Right lobe of liver (tissue), 6 donors: ENCODE measurements at regions not wholly inside any gene's neighbourhood (a gene's known extent, or its start where the extent isn't known, plus 50 kb on each side); places are given as distances from the start of the nearest gene placed in this dataset.

Experiments used
- ATAC-seq, 4 donors: fragments of 200-7000 bp; cut with Tn5 transposase; one replicate each; pipeline ENCODE4 v1.9.1; 2020; ENCODE audit warnings: mild to moderate bottlenecking in 4 of 4, moderate library complexity in 4 of 4
- DNase-seq, 3 donors: peaks; one replicate each; pipeline ENCODE4 v3.0.0-alpha.2; 2020
- H3K27ac ChIP-seq, 3 donors: fragments of 200-600 bp; one replicate each; pipeline ENCODE4 v1.8.0; 2022
- H3K27me3 ChIP-seq, 2 donors: fragments of 200-600 bp; one replicate each; pipeline ENCODE4 v1.8.0; 2022
- H3K36me3 ChIP-seq, 4 donors: fragments of 200-600 bp; sonication (generic) in 1 of 4; one replicate each; pipeline versions ENCODE4 v1.5.1 to v1.8.0; 2017 to 2022; ENCODE audit warnings: control low read depth in 1 of 4
- H3K4me1 ChIP-seq, 4 donors: fragments of 200-600 bp; sonication (generic) in 1 of 4; one replicate each; pipeline versions ENCODE4 v1.5.1 to v1.8.0; 2017 to 2022; ENCODE audit warnings: control low read depth in 1 of 4
- H3K4me3 ChIP-seq, 3 donors: fragments of 200-600 bp; one replicate each; pipeline ENCODE4 v1.8.0; 2022
- H3K9me3 ChIP-seq, 4 donors: fragments of 200-600 bp; sonication (generic) in 1 of 4; one replicate each; pipeline versions ENCODE4 v1.5.1 to v1.8.0; 2017 to 2022; ENCODE audit warnings: control low read depth in 1 of 4
- POLR2A ChIP-seq: fragments of 450-650 bp; IDR thresholded peaks from one replicate; pipeline ENCODE4 v1.6.1; 2017; ENCODE audit warnings: antibody characterized with exemption, mild to moderate bottlenecking
- WGBS: methylation state at CpG from one replicate; pipeline ENCODE4 v1.1.6; 2018; ENCODE audit warnings: low coverage, low lambda C conversion rate; ENCODE audit not compliant: insufficient coverage; ENCODE audit errors: missing lambda C conversion rate; 5-methylcytosine and 5-hydroxymethylcytosine counted together
- intact Hi-C, 2 donors: fragments of 100-400 bp; cut with DNase I; formaldehyde crosslinking; loops; one replicate each; pipeline versions ENCODE4 v1.11.2 to v1.14.1; 2022
- TF ChIP-seq, protein P1 (sequence below), 4 donors: fragments of 200-600 bp in 3 of 4; fragments of 450-650 bp in 1 of 4; IDR thresholded peaks; one replicate each; pipeline versions ENCODE4 v1.5.1 to v1.8.0; 2016 to 2022; ENCODE audit warnings: antibody characterized with exemption in 4 of 4, mild to moderate bottlenecking in 2 of 4
- donor health status: DM: no; HTN: yes; CAD: no.
- donor health status: DM: no; HTN: no; CAD: no.
- donor health status: DM: no; HTN: no; CAD: no.
- donor health status: DM: no; HTN: yes; CAD: no.
- donor health status: DM: no; HTN: yes; CAD: no.

DNA sequence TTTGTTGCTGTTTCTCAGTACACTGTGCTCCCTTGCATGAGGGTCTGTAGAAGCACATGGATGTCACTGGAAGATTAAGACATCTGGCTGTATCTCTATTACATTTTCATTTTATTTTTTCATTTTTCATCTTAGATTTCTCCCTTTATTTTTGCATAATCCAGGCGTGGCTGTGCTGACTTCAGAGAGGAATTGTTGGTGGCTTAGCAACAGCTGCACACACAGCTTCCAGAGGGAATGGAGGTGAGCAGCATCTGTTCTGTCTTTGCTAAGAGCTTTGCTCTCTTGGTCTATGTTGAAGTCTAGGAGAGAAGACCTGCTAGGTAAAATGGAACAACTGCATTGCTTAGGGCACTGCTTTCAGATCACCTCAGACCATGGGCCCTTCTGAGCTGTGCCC is 254.4 kb upstream of the SP4 start:
- no peaks in the 10 kb centered on the region for H3K36me3 ChIP-seq
- DNase-seq: no peak
- 53% methylated on average over 1 of the region's 1 CpG for WGBS
- no peak for ATAC-seq
- peaks cover 0 to 5% of the 10 kb centered on the region in 2 donors for H3K27me3 ChIP-seq
- no peak overlapping the region for H3K27ac ChIP-seq
- TF ChIP-seq, protein P1, sequence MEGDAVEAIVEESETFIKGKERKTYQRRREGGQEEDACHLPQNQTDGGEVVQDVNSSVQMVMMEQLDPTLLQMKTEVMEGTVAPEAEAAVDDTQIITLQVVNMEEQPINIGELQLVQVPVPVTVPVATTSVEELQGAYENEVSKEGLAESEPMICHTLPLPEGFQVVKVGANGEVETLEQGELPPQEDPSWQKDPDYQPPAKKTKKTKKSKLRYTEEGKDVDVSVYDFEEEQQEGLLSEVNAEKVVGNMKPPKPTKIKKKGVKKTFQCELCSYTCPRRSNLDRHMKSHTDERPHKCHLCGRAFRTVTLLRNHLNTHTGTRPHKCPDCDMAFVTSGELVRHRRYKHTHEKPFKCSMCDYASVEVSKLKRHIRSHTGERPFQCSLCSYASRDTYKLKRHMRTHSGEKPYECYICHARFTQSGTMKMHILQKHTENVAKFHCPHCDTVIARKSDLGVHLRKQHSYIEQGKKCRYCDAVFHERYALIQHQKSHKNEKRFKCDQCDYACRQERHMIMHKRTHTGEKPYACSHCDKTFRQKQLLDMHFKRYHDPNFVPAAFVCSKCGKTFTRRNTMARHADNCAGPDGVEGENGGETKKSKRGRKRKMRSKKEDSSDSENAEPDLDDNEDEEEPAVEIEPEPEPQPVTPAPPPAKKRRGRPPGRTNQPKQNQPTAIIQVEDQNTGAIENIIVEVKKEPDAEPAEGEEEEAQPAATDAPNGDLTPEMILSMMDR (IDR thresholded peaks at IDR 0.05): no peak
- TF ChIP-seq POLR2A: no peak
- H3K9me3 ChIP-seq: no peaks in the 10 kb centered on the region
- H3K4me1 ChIP-seq: no peaks in the 10 kb centered on the region
- H3K4me3 ChIP-seq: no peak overlapping the region
- intact Hi-C loops: no loop called here

DNA sequence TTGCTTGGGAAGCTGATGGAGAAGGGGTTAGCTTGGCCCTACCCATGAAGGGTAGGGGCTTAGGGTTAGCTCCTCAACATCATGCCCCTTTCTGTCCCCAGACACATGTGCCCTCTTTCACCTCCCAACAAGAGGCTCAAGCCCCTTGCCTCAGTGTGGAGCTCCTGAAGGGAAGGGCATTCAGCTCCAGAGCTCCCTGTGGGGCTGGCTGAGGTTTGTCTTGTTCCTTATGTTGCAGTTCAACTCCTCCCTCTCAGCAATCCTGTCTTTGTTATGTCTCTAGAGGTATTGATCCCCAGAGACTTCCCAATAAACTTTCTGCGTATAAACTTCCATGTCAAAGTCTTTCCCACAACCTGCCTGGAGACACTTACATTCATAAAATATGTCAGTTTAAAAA is 252.2 kb upstream of the SP4 start:
- no peaks in the 10 kb centered on the region for H3K27me3 ChIP-seq
- H3K9me3 ChIP-seq: no peaks in the 10 kb centered on the region
- H3K4me3 ChIP-seq: no peak overlapping the region
- TF ChIP-seq POLR2A: no peak
- TF ChIP-seq, protein P1 (IDR thresholded peaks at IDR 0.05): no peak
- no peak for ATAC-seq
- intact Hi-C loops: no loop called here
- WGBS: 45% methylated on average over 1 of the region's 1 CpG
- DNase-seq: no peak
- no peaks in the 10 kb centered on the region for H3K36me3 ChIP-seq
- H3K4me1 ChIP-seq: no peaks in the 10 kb centered on the region
- no peak overlapping the region for H3K27ac ChIP-seq

DNA sequence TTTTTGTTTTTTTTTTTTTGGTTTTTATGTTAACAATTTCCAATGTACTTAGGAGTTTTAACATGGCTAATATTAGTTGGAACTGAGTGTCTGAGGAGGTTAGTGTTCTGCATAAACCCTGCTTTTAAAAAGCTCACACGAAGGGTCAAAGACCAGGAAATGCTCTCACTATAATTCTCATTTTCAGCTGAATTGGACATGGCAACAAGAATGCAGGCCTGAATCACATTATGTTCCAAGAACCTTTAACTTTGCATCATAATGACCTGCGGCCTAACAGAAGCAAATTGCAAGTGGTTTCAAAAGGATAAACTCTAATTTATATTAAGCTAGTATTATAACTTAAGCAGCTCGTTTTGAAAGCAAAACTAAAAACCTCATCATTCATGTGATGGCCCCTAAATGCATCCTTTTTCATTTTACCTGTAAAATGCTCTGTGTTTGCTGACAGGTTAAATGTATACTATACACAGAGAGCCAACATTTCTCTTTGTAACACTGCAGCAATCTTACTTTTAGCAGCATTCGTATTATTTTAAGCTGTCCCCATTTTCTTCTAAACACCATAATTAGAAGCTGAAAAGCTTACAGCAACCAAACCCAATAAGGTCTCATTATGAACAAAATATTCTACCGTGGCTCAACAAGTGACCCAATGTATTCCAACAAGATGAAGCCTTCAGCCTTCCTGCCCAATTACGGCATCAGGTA is 242.8 kb upstream of the SP4 start:
- 28% methylated on average over 6 of the region's 6 CpGs for WGBS
- TF ChIP-seq, protein P1 (IDR thresholded peaks at IDR 0.05): no peak
- TF ChIP-seq POLR2A: no peak
- Histone ChIP-seq H3K27ac (no peak overlapping the region), H3K27me3 (no peaks in the 10 kb centered on the region), H3K36me3 (no peaks in the 10 kb centered on the region), H3K4me3 (no peak overlapping the region), H3K9me3 (no peaks in the 10 kb centered on the region), H3K4me1 (no peaks in the 10 kb centered on the region)
- no peak for DNase-seq
- ATAC-seq: no peak
- intact Hi-C loops: no loop called here

DNA sequence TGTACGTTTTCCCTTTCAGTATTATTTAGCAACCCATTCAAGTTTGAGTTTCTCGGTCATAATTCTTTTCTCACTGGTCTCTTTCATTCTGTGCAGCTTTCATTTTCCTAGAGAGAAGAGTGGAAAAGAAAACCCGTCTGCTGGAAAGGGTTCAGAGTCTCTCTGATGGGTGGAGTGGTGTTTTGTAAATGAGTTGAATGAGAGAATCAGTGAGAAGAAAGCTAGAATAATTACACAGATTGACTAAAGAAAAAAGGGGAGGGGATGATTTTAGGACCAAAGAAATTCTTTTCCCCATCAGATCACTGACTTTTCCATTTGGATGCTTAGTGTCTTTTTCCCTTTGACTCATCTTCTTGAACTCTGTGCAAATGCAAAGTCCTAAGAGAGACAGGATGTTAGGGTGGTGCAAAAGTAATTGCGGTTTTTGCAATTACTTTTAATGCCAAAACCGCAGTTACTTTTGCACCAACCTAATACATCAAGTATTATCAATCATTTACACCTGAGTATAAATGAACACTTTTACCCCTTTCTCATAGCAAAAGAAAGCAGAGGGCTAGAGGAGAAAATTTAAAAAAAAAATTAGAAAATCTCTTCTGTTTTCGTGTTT is 242.1 kb upstream of the SP4 start:
- WGBS: 76% methylated on average over 6 of the region's 6 CpGs
- intact Hi-C loops: no loop called here
- Histone ChIP-seq H3K27ac (no peak overlapping the region), H3K4me3 (no peak overlapping the region), H3K4me1 (no peaks in the 10 kb centered on the region), H3K9me3 (no peaks in the 10 kb centered on the region), H3K36me3 (no peaks in the 10 kb centered on the region), H3K27me3 (no peaks in the 10 kb centered on the region)
- ATAC-seq (no peak), DNase-seq (no peak)
- TF ChIP-seq POLR2A: no peak
- TF ChIP-seq, protein P1 (IDR thresholded peaks at IDR 0.05): no peak
